ENCODE measurements at regions not wholly inside any gene's neighbourhood (a gene's known extent, or its start where the extent isn't known, plus 50 kb on each side); places are given as distances from the start of the nearest gene placed in this dataset.
"Not testable (repeated sequence)": the region's sequence is repeated elsewhere in the genome, so short reads cannot be mapped to it uniquely, and the experiment has no call there.

GRCh38 chr3:153631664-153632063 is 469.6 kb downstream of the RAP2B start:
- Mint-ChIP-seq H3K27me3 (no peaks in the 10 kb centered on the region), H3K4me3 (no peak overlapping the region), H3K9me3 (no peaks in the 10 kb centered on the region), H3K27ac (no peak overlapping the region), H3K4me1 (ENCODE audit: low read depth) (peaks cover 58% of the 10 kb centered on the region), H3K36me3 (no peaks in the 10 kb centered on the region)
- CTCF ChIA-PET = no interaction called here
- POLR2A ChIA-PET = no interaction called here
- intact Hi-C loops (cut with micrococcal nuclease) = no loop called here
- DNase-seq = no peak

DNA sequence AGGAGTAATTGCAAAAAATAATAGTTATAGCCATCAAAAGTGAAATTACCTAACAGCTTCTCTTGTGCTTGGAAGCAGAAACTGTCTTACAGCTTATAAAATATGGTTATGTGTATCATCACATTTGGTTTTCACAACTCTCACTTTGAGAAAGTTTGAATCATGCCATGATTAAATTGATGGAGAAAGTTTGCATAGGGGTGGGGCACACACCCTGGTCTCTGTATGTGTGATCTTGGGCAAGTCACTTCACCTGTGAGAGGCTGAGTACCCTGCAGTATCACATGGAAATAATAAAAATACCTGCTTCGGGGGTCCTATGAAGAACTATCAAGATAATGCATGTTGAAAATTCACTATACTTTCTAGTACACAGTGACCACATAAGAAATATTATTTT is 471.4 kb downstream of the RAP2B start:
- Mint-ChIP-seq H3K9me3 (no peaks in the 10 kb centered on the region), H3K27ac (no peak overlapping the region), H3K36me3 (no peaks in the 10 kb centered on the region), H3K27me3 (no peaks in the 10 kb centered on the region), H3K4me1 (ENCODE audit: low read depth) (peaks cover 44% of the 10 kb centered on the region), H3K4me3 (no peak overlapping the region)
- ChIA-PET CTCF (no interaction called here), POLR2A (no interaction called here)
- intact Hi-C loops (cut with micrococcal nuclease) = loop anchor here (1.0 kb wide), 2 partner anchors 9 to 40 kb away; no protein-coding TSS in a partner anchor
- no peak for DNase-seq

DNA sequence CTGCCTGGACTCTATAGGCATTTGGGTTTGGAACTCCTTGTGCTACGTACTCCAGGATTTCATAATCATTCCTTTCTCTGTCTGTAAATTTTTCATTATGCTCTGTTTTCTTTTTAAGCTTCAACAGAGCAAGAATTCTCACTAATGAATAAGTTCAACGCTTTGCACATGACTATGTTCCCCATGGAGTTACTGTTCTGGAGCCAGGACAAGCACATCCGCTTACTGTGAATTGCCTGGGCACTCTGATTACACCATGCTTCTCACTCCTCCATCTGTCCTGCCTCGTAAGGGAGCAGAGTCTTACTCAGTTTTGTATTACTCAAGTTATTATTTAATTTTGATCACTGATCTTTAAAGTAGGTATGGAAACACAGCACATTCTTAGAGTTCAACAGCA is 472.7 kb downstream of the RAP2B start:
- POLR2A ChIA-PET = no interaction called here
- Mint-ChIP-seq H3K27me3 (no peaks in the 10 kb centered on the region), H3K4me3 (no peak overlapping the region), H3K4me1 (ENCODE audit: low read depth) (peaks cover 34% of the 10 kb centered on the region), H3K27ac (no peak overlapping the region), H3K36me3 (no peaks in the 10 kb centered on the region), H3K9me3 (no peaks in the 10 kb centered on the region)
- no peak for DNase-seq
- intact Hi-C loops (cut with micrococcal nuclease) = no loop called here
- CTCF ChIA-PET = no interaction called here

GRCh38 chr3:153639631-153640030 is 477.6 kb downstream of the RAP2B start:
- Mint-ChIP-seq H3K27ac (no peak overlapping the region), H3K36me3 (peaks cover 4% of the 10 kb centered on the region), H3K4me1 (ENCODE audit: low read depth) (peaks cover 46% of the 10 kb centered on the region), H3K4me3 (no peak overlapping the region), H3K27me3 (no peaks in the 10 kb centered on the region), H3K9me3 (no peaks in the 10 kb centered on the region)
- POLR2A ChIA-PET = interaction anchor here (1.1 kb wide), 1 partner anchor 15 kb away, joined by 3 read pairs; no protein-coding TSS in a partner anchor
- CTCF ChIA-PET = no interaction called here
- no peak for DNase-seq
- intact Hi-C loops (cut with micrococcal nuclease) = no loop called here

GRCh38 chr3:153640689-153641665 is 479.0 kb downstream of the RAP2B start:
- Mint-ChIP-seq H3K9me3 (no peaks in the 10 kb centered on the region), H3K4me3 (no peak overlapping the region), H3K27ac (no peak overlapping the region), H3K4me1 (ENCODE audit: low read depth) (peaks cover 43% of the 10 kb centered on the region), H3K27me3 (no peaks in the 10 kb centered on the region), H3K36me3 (peaks cover 7% of the 10 kb centered on the region)
- POLR2A ChIA-PET = no interaction called here
- CTCF ChIA-PET = no interaction called here
- intact Hi-C loops (cut with micrococcal nuclease) = no loop called here
- DNase-seq = no peak

DNA sequence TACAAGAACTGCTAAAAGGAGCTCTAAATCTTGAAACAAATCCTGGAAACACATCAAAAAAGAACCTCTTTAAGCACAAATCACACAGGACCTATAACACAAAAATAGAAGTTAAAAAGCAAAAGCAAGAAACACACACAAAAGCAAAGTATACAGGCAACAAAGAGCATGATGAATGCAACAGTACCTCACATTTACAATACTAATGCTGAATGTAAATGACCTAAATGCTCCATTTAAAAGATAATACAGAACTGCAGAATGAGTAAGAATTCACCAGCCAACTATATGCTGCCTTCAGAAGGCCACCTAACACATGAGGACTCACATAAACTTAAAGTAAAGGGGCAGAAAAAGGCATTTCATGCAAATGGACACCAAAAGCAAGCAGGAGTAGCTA is 478.6 kb upstream of the ARHGEF26 start:
- intact Hi-C loops (cut with micrococcal nuclease) = loop anchor here (2.0 kb wide), 1 partner anchor 20 kb away; no protein-coding TSS in a partner anchor
- H3K9me3 Mint-ChIP-seq, H3K4me3 Mint-ChIP-seq, H3K27me3 Mint-ChIP-seq, DNase-seq, H3K36me3 Mint-ChIP-seq, POLR2A ChIA-PET, H3K27ac Mint-ChIP-seq, CTCF ChIA-PET: not testable (repeated sequence)
- peaks cover 43% of the 10 kb centered on the region for H3K4me1 Mint-ChIP-seq (ENCODE audit: low read depth)

DNA sequence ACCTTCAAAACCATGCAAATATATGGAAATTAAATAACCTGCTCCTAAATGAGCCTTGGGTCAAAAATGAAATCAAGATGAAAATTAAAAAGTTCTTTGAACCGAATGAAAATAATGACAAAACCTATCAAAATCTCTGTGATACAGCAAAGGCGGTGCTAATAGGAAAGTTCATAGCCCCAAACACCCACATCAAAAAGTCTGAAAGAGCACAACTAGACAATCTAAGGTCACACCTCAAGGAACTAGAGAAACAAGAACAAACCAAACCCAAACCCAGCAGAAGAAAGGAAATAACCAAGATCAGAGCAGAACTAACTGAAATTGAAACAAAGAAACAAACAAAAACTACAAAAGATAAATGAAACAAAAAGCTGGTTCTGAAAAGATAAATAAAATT is 477.7 kb upstream of the ARHGEF26 start:
- CTCF ChIA-PET, DNase-seq, H3K9me3 Mint-ChIP-seq, H3K27me3 Mint-ChIP-seq, H3K36me3 Mint-ChIP-seq: not testable (repeated sequence)
- intact Hi-C loops (cut with micrococcal nuclease) = loop anchor here (2.0 kb wide), 1 partner anchor 21 kb away; no protein-coding TSS in a partner anchor
- Mint-ChIP-seq H3K4me3 (peak overlapping the region; percentile 10), H3K27ac (peak overlapping the region; percentile 1), H3K4me1 (ENCODE audit: low read depth) (peaks cover 43% of the 10 kb centered on the region)
- POLR2A ChIA-PET = interaction anchor here (0.9 kb wide), 1 partner anchor 201 kb away, joined by 3 read pairs; no protein-coding TSS in a partner anchor

DNA sequence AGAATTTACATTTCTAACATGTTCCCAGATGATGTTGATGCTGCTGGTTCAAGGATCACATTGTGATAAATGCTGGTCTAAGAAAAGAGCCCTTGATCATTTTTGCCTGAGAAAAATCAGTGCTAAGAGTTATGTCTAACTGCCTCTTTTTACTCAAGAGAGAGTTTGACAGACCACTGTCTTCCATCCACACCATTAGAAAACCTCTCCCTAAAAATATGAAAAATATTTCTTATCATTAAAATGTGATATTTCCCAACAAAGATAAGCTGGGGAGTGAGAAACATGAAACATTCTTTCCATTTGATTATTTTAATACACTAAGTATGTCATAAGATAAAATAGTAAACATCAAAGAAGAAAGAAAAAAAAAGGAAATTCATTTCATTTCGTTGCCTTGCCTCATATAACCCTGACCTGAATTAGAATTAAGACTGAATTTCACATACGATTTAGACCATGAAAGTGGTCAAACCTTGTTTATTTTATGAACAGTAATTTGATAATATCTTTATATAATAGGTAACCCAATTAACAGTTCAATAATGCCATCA is 471.8 kb upstream of the ARHGEF26 start:
- Mint-ChIP-seq H3K9me3 (no peaks in the 10 kb centered on the region), H3K36me3 (peaks cover 3% of the 10 kb centered on the region), H3K27me3 (no peaks in the 10 kb centered on the region), H3K4me3 (no peak overlapping the region), H3K4me1 (ENCODE audit: low read depth) (peaks cover 2% of the 10 kb centered on the region), H3K27ac (no peak overlapping the region)
- CTCF ChIA-PET = no interaction called here
- POLR2A ChIA-PET = no interaction called here
- intact Hi-C loops (cut with micrococcal nuclease) = no loop called here
- DNase-seq = no peak

- CTCF ChIA-PET = no interaction called here
- H3K27me3 Mint-ChIP-seq = no peaks in the 10 kb centered on the region
Observed at GRCh38 chr3:153652076-153652475, 469.1 kb upstream of the ARHGEF26 start.

DNA sequence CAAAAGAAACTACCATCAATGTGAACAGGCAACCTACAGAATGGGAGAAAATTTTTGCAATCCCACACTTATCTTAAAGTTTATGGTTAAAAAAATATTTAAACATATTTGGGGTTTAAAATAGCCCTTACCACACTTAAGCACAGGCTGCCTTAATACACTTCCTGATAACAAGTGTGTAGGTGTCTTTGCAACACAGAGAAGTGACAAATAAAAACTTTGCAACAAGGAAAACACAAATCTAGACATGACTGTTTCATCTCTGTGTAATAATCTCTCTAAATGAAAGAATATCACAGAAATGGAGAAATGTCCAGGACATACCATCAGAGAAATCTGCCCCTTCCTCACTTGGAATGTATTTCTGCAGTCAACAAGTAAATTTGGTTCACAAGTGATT is 464.1 kb upstream of the ARHGEF26 start:
- CTCF ChIA-PET = no interaction called here
- H3K4me3 Mint-ChIP-seq = no peak overlapping the region
- no peaks in the 10 kb centered on the region for H3K4me1 Mint-ChIP-seq (ENCODE audit: low read depth)
- H3K9me3 Mint-ChIP-seq = peaks cover 17% of the 10 kb centered on the region
- no peak for DNase-seq
- no peak overlapping the region for H3K27ac Mint-ChIP-seq
- H3K36me3 Mint-ChIP-seq = no peaks in the 10 kb centered on the region
- POLR2A ChIA-PET = no interaction called here
- intact Hi-C loops (cut with micrococcal nuclease) = no loop called here
- H3K27me3 Mint-ChIP-seq = no peaks in the 10 kb centered on the region

More at GRCh38 chr3:153652076-153652475, 469.1 kb upstream of the ARHGEF26 start:
- intact Hi-C loops (cut with micrococcal nuclease) = no loop called here
- Mint-ChIP-seq H3K27ac (no peak overlapping the region), H3K4me1 (ENCODE audit: low read depth) (no peaks in the 10 kb centered on the region), H3K9me3 (peaks cover 3% of the 10 kb centered on the region), H3K4me3 (no peak overlapping the region), H3K36me3 (no peaks in the 10 kb centered on the region)
- POLR2A ChIA-PET = no interaction called here
- DNase-seq = no peak

GRCh38 chr3:153657461-153657860 is 463.7 kb upstream of the ARHGEF26 start:
- Mint-ChIP-seq H3K4me1 (ENCODE audit: low read depth) (no peaks in the 10 kb centered on the region), H3K4me3 (no peak overlapping the region), H3K9me3 (peaks cover 21% of the 10 kb centered on the region), H3K27ac (no peak overlapping the region), H3K36me3 (no peaks in the 10 kb centered on the region), H3K27me3 (no peaks in the 10 kb centered on the region)
- ChIA-PET POLR2A (no interaction called here), CTCF (no interaction called here)
- intact Hi-C loops (cut with micrococcal nuclease) = no loop called here
- no peak for DNase-seq

DNA sequence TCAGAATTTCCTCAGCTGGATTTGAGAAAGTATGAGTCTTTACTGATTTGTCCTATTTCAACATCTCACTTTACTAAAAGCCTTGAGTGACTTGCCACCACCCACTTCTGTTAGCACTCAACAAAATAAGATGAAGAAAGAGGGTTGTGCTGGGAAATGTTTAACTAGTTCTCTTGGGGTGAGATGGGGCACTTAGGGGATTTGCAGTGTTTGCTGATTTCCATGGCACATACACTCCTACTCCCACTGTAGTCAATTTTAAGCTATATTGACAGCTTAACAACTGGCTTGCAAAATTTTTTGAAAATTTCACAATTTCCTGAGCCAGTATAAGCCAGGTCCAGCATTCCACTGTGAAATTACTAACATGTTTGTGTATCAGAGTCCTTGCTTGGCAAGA is 463.1 kb upstream of the ARHGEF26 start:
- H3K27ac Mint-ChIP-seq = no peak overlapping the region
- intact Hi-C loops (cut with micrococcal nuclease) = no loop called here
- H3K4me3 Mint-ChIP-seq = no peak overlapping the region
- peaks cover 22% of the 10 kb centered on the region for H3K9me3 Mint-ChIP-seq
- no peaks in the 10 kb centered on the region for H3K4me1 Mint-ChIP-seq (ENCODE audit: low read depth)
- DNase-seq = no peak
- no peaks in the 10 kb centered on the region for H3K27me3 Mint-ChIP-seq
- CTCF ChIA-PET = no interaction called here
- POLR2A ChIA-PET = no interaction called here
- H3K36me3 Mint-ChIP-seq = no peaks in the 10 kb centered on the region

Data from activated CD4-positive, alpha-beta memory T cell treated with anti-CD3 and anti-CD28 coated beads for 36 hours (primary cell).